Stimulated activated naive CD8-positive, alpha-beta T cell treated with anti-CD3 and anti-CD28 coated beads, Interleukin-15, amount 100 ng/mL, for 72 hours (primary cell): ENCODE measurements at regions not wholly inside any gene's neighbourhood (a gene's known extent, or its start where the extent isn't known, plus 50 kb on each side); places are given as distances from the start of the nearest gene placed in this dataset.
"Not testable (repeated sequence)": the region's sequence is repeated elsewhere in the genome, so short reads cannot be mapped to it uniquely, and the experiment has no call there.

Source experiments
- ATAC-seq: fragments of 150-1000 bp; cut with Tn5 transposase; 2 replicates; pipeline ENCODE4 v1.10.0; 2021; ENCODE audit warnings: mild to moderate bottlenecking, moderate library complexity
- DNase-seq, 2 donors: peaks; one replicate each; pipeline ENCODE4 v3.0.0; 2021 to 2022
- H3K27ac Mint-ChIP-seq, 2 donors: one replicate each; pipeline ENCODE4 v1.8.0; 2022; ENCODE audit warnings: mild to moderate bottlenecking in 2 of 2, mixed read lengths in 2 of 2, moderate library complexity in 2 of 2
- H3K27me3 Mint-ChIP-seq: one replicate; pipeline ENCODE4 v1.8.0; 2022; ENCODE audit warnings: mixed read lengths
- H3K4me1 Mint-ChIP-seq: one replicate; pipeline ENCODE4 v1.8.0; 2022; ENCODE audit warnings: mild to moderate bottlenecking, mixed read lengths
- H3K4me3 Mint-ChIP-seq, 2 donors: one replicate each; pipeline ENCODE4 v1.8.0; 2022; ENCODE audit warnings: mild to moderate bottlenecking in 2 of 2, mixed read lengths in 2 of 2, moderate library complexity in 1 of 2
- H3K9me3 Mint-ChIP-seq, 2 donors: one replicate each; pipeline ENCODE4 v1.8.0; 2022; ENCODE audit warnings: mixed read lengths in 2 of 2

DNA sequence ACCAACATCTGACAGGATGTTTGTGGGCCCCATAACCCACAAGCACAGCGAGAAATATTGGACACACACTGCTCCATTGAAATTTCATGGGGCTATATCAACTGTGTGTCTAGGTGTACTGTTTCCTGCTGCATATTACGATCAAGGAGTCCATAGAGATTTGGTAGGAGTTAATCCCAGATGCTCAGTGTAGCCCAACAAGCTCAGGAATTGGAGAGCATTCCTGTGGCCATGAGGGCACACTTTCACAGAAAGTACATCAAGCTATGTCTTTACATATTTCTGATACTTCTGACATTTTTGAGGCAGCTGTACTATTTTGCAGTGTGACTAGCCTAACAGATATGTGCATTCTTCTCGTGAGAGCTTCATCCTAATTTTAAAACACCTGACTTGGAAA, 473.1 kb downstream of the PTH2R start:
- no peaks in the 10 kb centered on the region for H3K4me1 Mint-ChIP-seq
- H3K9me3 Mint-ChIP-seq, result no peaks in the 10 kb centered on the region
- DNase-seq (no peak), ATAC-seq (no peak)
- no peaks in the 10 kb centered on the region for H3K27me3 Mint-ChIP-seq
- H3K4me3 Mint-ChIP-seq, result no peak overlapping the region
- H3K27ac Mint-ChIP-seq, result no peak overlapping the region

DNA sequence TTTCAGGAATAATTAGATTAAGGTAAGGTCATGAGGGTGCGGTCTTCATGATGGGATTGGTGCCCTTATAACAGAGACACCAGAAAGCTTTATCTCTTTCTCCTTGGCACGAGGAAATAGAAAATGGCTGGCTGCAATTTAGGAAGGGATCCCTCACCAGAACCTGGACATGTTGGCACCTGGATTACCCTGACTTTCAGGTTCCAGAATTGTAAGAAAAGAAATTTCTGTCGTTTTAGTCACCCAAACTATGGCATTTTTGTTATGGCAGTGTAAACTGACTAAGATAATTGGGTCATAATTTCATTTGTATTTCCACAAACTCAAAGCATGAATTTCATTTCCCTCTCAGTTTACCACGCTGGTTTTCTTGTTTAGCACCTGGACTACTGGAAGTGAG, 473.6 kb downstream of the PTH2R start:
- Mint-ChIP-seq H3K27me3 (no peaks in the 10 kb centered on the region), H3K9me3 (no peaks in the 10 kb centered on the region), H3K27ac (no peak overlapping the region), H3K4me3 (no peak overlapping the region), H3K4me1 (no peaks in the 10 kb centered on the region)
- ATAC-seq (no peak), DNase-seq (no peak)

DNA sequence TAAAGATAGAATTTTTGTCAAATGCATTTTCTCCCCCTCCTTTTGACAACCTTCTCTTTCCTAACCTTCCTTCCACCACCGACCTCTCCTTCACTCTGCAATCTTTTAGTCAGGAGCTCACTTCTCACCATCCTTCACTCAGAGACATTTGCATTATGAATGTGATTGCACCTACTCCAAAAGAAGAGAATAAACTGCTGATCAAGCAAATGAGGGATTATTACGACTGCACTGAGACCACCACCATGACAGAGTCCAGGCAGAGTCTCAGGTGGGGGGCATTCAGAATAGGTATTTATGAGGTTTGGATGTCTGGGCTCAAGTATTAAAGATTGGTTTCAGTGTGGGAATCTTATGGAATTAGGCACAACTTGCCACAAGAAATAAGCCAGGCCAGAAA, 483.9 kb downstream of the PTH2R start:
- no peaks in the 10 kb centered on the region for H3K9me3 Mint-ChIP-seq

DNA sequence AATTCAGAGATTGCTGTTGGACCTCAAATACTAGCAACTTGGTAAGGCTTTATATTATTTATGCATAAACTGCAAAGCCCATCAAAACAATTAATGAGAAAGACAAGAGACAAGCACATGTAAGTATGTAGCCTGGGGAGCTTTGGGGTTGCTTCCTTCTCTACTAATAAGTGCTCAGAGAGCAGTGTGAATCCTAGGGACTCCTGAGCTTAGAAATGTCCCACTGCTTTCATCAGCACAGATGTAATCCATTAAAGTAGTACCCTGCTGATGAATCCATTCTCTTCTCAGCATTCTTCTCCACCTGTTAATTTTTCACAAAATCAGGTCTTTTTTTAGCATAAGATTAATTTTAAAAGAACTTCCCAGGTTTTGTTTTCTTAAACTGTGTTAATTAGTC, 485.6 kb downstream of the PTH2R start:
- ATAC-seq, result no peak
- no peaks in the 10 kb centered on the region for H3K27me3 Mint-ChIP-seq
- H3K4me1 Mint-ChIP-seq, result no peaks in the 10 kb centered on the region
- peaks cover 4 to 7% of the 10 kb centered on the region in 2 donors for H3K9me3 Mint-ChIP-seq
- no peak overlapping the region for H3K4me3 Mint-ChIP-seq
- no peak for DNase-seq
- no peak overlapping the region for H3K27ac Mint-ChIP-seq

More for the DNA sequence above, 483.9 kb downstream of the PTH2R start:
- H3K27ac Mint-ChIP-seq, result no peak overlapping the region
- no peaks in the 10 kb centered on the region for H3K4me1 Mint-ChIP-seq
- H3K4me3 Mint-ChIP-seq, result no peak overlapping the region
- DNase-seq (no peak), ATAC-seq (no peak)
- no peaks in the 10 kb centered on the region for H3K27me3 Mint-ChIP-seq

DNA sequence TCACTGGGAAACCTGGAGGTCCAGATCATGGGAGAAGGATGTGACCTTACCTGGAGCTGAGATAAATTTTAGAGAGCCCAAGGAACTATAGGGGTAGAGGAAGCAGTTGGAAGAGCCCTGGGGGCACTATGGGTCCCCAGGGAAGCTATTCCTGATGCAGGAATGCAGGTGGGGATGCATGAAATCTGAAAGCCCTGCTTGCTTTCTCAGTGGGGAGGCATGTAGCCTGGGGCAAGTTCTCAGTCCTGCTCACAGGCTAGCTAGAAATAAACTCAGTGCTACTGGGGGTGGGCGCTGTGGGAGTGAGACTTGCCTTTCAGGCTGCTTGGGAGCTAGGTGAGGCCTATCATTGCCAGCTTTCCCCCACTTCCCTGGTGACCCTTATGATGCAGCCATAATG, 499.7 kb downstream of the PTH2R start:
- Mint-ChIP-seq H3K27me3 (no peaks in the 10 kb centered on the region), H3K4me3 (no peak overlapping the region), H3K4me1 (no peaks in the 10 kb centered on the region), H3K9me3 (peaks cover 0 to 10% of the 10 kb centered on the region in 2 donors), H3K27ac (no peak overlapping the region)
- ATAC-seq (no peak), DNase-seq (no peak)

DNA sequence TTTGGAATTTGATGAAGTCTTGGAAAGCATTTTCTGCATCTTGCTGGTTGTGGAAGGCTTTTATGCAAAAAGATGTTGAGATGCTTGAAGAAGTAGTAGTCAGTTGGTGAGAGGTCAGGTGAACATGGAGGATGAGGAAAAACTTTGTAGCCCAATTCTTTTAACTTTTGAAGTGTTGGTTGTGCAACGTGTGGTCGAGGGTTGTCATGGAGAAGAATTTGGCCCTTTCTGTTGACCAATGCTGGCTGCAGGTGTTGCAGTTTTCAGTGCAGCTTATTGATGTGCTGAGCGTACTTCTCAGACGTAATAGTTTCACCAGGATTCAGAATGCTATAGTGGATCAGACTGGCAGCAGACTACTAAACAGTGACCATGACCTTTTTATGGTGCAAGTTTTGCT, 508.4 kb upstream of the MAP2 start:
- H3K27me3 Mint-ChIP-seq, result no peaks in the 10 kb centered on the region
- ATAC-seq, result no peak
- H3K9me3 Mint-ChIP-seq, result peaks cover 5% of the 10 kb centered on the region in 2 donors
- H3K4me1 Mint-ChIP-seq, result no peaks in the 10 kb centered on the region
- H3K4me3 Mint-ChIP-seq, result no peak overlapping the region
- H3K27ac Mint-ChIP-seq, result no peak overlapping the region
- no peak for DNase-seq

DNA sequence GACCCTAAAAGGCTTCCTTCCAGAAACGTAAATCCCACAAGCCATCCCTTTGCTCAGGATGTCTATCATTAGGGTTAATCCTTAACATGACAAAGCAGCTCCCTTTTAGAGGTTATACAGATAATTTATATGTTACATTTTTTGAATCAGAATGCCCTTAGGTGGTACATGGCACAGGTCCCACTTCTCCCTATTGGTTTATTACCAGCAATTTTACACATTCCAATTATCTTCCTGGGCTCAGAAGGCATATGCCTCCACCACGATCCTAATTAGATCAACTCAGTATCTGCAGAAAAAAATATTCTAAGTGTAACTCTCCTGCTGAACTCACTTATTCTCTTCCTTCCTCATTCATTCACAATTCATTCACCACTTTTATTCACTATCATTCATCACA, 507.0 kb upstream of the MAP2 start:
- DNase-seq (no peak), ATAC-seq (no peak)
- no peak overlapping the region for H3K4me3 Mint-ChIP-seq
- peaks cover 13 to 15% of the 10 kb centered on the region in 2 donors for H3K9me3 Mint-ChIP-seq
- H3K4me1 Mint-ChIP-seq, result no peaks in the 10 kb centered on the region
- no peak overlapping the region for H3K27ac Mint-ChIP-seq
- no peaks in the 10 kb centered on the region for H3K27me3 Mint-ChIP-seq

DNA sequence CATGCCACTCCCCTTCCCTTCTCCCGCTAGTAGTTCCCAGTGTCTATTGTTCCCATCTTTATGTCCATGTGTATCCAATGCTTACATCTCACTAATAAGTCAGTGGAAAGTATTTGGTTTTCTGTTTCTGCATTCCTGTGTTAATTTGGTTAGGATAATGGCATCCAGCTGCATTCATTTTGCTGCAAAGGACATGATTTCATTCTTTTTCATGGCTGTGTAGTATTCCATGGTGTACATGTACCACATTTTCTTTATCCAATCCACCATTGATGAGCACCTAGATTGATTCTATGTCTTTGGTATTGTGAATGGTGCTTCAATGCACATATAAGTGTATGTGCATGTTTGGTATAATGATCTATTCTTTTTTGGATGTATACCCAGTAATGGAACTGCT, 502.5 kb upstream of the MAP2 start:
- H3K4me3 Mint-ChIP-seq, DNase-seq, ATAC-seq, H3K4me1 Mint-ChIP-seq, H3K27ac Mint-ChIP-seq, H3K27me3 Mint-ChIP-seq: not testable (repeated sequence)
- peaks cover 15 to 46% of the 10 kb centered on the region in 2 donors for H3K9me3 Mint-ChIP-seq

DNA sequence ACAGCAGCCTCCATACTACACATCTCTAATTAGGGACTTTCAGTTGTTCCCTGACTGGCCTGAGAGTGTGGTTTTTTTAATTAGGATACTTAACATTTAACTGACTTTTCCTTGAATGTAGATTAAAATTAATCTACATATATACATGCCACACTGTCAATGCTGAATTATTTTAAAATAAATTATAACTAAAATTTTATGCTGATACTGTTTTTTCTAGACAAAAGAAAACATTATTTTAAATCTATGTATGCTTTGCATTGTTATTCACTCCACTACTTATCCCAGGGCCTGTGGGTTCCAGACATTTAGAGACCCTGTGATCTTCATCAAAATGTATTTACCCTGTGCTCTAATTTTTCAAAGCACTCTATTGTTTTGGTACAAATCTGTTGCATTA, 496.0 kb upstream of the MAP2 start:
- no peak overlapping the region for H3K27ac Mint-ChIP-seq
- no peaks in the 10 kb centered on the region for H3K27me3 Mint-ChIP-seq
- no peaks in the 10 kb centered on the region for H3K4me1 Mint-ChIP-seq
- H3K4me3 Mint-ChIP-seq, result no peak overlapping the region
- DNase-seq (no peak), ATAC-seq (no peak)
- peaks cover 17 to 26% of the 10 kb centered on the region in 2 donors for H3K9me3 Mint-ChIP-seq

DNA sequence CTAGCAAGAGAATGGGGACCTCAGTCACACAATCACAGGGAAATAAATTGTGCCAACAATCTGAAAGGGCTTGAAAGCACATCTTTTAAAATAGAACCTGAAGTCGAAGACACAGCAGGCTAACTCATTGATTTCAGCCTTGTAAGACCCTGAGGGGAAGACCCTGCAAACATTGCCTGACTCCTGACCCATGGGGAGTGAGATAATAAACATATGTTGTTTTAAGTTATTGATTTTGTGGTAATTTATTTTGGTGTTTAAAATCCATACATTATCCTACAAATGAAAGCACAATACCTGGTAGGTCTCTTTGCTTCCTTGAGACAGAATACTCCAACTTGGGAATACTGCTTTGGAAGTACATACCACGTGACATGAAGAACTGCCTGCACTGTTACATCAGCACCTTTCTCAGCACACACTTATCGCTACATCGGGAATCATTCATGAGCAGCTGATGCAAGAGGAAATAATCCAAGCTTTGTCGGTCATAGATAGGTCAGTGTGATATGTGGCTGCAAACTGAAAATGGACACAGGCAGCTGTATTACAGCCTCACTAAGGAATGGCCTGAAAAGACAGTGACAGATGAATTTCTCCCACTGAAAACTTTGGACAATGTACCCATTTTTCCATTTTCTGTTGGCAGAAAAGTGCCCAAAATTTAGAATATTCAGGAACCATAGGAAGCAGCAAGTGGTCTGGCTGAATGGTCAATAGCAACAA, 494.5 kb upstream of the MAP2 start:
- no peak for DNase-seq
- Mint-ChIP-seq H3K4me3 (no peak overlapping the region), H3K27ac (no peak overlapping the region), H3K4me1 (no peaks in the 10 kb centered on the region), H3K9me3 (peaks cover 11 to 15% of the 10 kb centered on the region in 2 donors), H3K27me3 (no peaks in the 10 kb centered on the region)
- no peak for ATAC-seq

DNA sequence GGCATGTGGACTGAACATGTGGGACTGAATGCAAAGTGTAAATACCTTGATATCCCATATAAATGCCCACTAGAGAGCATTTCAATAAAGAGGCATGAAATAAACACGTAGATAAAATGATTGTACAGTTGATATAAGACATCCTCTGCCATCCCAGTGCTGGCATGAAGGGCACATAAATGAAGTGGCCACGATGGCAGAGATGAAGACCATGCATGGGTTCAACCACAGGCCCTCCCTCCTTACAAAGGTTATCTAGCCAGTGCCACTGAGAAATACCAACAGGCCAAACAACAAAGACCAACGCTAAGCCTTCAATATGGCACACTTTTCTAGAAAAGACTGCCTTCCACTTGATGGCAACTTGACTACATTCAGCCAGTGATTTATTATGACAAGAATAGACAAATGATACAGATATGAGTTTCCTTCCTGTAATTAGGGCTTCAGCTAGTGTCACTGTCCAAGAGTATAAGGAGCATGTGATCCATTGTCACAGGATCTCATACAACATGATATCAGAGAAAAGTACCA, 493.9 kb upstream of the MAP2 start:
- Mint-ChIP-seq H3K27me3 (no peaks in the 10 kb centered on the region), H3K4me3 (no peak overlapping the region), H3K4me1 (no peaks in the 10 kb centered on the region), H3K27ac (no peak overlapping the region), H3K9me3 (peaks cover 8 to 11% of the 10 kb centered on the region in 2 donors)
- no peak for DNase-seq
- ATAC-seq, result no peak

DNA sequence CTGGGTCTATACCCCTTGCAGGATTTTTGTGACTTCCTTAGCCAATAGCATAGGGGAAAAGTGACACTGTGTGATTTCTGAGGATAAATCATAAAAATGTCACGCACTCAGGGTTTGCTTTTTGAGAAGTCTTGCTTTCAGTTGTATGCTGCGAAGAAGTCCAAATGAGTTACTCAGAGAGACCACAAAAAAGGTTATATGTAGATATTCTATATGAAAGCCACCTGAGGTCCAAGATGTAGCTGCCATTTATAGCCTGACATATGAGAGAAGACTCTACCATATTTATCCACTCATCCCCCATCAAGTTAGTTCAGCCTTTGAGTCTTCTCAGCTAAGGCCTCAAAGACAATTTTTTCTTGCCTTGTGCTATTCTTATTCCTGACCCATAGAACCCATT, 488.3 kb upstream of the MAP2 start:
- Mint-ChIP-seq H3K27me3 (no peaks in the 10 kb centered on the region), H3K9me3 (peaks cover 0 to 4% of the 10 kb centered on the region in 2 donors), H3K27ac (no peak overlapping the region), H3K4me3 (no peak overlapping the region), H3K4me1 (no peaks in the 10 kb centered on the region)
- ATAC-seq (no peak), DNase-seq (no peak)

DNA sequence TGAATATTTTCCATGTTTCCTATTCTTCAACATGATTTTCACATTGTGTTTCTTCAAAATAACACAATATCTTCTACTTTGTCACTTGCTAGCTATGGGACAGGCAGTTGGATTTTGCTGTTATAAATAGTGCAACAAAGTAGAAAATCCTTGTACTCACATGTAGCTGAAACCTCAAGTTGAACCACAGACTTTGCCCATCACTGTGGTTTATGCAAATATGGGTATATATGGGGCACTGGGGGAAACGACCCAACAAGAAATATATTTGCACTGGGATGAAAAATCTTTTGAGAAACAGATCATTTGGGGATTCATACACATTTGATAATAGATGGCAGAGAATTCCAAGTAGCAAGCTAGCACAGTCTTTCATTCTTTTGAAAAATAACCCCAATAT, 486.3 kb upstream of the MAP2 start:
- DNase-seq (no peak), ATAC-seq (no peak)
- H3K4me3 Mint-ChIP-seq, result no peak overlapping the region
- H3K9me3 Mint-ChIP-seq, result peaks cover 0 to 4% of the 10 kb centered on the region in 2 donors
- no peaks in the 10 kb centered on the region for H3K27me3 Mint-ChIP-seq
- no peak overlapping the region for H3K27ac Mint-ChIP-seq
- no peaks in the 10 kb centered on the region for H3K4me1 Mint-ChIP-seq

DNA sequence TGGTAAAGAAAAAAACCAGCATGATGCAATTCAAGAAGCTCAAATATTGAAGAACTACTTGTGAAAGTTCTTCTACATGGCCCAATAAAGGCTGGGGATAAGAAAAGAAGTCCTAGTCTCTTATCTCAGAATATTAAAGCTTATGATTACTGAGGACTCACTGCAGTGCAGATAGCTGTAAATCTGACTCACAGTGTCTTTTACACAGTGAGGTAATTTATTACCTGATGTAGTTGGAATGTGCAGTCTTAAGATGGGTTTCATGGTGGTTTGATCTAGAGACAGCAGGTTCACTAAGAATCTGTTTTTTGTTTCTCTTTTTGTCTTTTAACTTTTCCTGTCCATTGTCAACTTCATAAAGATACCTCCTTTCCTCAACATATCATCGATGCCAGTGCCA, 484.0 kb upstream of the MAP2 start:
- Mint-ChIP-seq H3K9me3 (peaks cover 0 to 4% of the 10 kb centered on the region in 2 donors), H3K4me3 (no peak overlapping the region), H3K27ac (no peak overlapping the region), H3K4me1 (no peaks in the 10 kb centered on the region), H3K27me3 (no peaks in the 10 kb centered on the region)
- ATAC-seq, result no peak
- no peak for DNase-seq

DNA sequence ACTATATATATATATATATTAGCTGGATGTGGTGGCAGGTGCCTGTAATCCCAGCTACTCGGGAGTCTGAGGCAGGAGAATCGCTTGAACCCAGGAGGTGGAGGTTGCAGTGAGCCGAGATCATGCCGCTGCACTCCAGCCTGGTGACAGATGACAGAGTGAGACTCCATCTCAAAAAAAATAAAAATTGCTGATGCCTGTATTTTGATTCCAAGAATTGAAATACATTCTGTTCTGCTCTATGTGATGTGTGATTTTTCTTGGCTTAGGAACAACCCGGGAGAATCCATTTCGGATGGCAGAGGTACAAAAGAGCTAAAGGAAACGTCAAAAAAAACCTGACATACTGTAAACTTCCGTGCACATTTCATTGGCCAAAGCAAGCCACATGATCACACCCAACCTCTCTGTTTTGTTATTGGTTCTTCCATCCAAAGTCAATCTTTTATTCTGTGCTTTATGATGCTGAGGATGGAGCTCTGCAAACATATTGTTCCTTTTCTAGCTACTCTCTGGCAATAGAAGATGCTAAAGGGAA, 478.1 kb upstream of the MAP2 start:
- DNase-seq, result no peak
- no peak overlapping the region for H3K27ac Mint-ChIP-seq
- no peaks in the 10 kb centered on the region for H3K27me3 Mint-ChIP-seq
- peaks cover 0 to 12% of the 10 kb centered on the region in 2 donors for H3K9me3 Mint-ChIP-seq
- no peak for ATAC-seq
- H3K4me1 Mint-ChIP-seq, result no peaks in the 10 kb centered on the region
- H3K4me3 Mint-ChIP-seq, result no peak overlapping the region

DNA sequence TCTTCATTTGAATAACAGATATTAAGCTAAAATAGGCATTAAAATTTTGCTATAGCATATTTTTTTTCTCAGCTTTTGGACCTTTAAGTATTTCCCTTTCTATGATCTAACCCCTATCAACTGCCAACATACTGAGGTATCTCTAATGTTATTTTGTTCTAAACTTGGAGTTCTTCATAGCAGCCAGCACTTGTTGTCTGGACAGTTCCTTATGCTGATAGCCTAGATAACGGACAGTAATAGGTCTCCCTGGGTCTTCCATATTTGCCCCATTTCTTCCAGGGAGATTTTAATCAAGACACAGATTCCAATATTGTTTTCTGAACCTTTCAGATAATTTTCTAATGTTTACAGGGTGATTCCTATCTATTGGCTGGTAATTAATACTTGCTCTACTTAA, 475.8 kb upstream of the MAP2 start:
- ATAC-seq (no peak), DNase-seq (no peak)
- no peaks in the 10 kb centered on the region for H3K4me1 Mint-ChIP-seq
- H3K4me3 Mint-ChIP-seq, result no peak overlapping the region
- H3K27me3 Mint-ChIP-seq, result no peaks in the 10 kb centered on the region
- no peak overlapping the region for H3K27ac Mint-ChIP-seq
- peaks cover 0 to 12% of the 10 kb centered on the region in 2 donors for H3K9me3 Mint-ChIP-seq

DNA sequence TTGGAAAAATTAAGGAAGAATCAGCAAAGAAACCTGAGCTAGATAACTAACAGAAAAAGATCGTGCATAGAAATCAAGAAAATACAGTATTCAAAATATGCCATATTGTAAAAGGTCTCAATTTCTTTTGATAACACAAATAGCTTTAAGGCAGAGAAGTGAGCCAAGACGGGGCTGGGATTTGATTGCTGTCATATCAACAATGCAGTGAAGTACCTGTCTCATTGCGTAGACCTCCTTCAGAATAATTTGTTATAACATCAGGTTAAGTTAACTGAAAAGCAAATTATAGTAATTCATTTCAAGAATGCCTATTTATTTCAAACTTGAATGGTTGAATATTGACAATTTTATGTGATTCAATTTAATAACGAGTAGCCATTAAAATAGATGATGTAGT, 453.8 kb upstream of the MAP2 start:
- no peak for DNase-seq
- no peak for ATAC-seq
- Mint-ChIP-seq H3K27me3 (no peaks in the 10 kb centered on the region), H3K4me1 (no peaks in the 10 kb centered on the region), H3K27ac (no peak overlapping the region), H3K9me3 (peaks cover 5 to 8% of the 10 kb centered on the region in 2 donors), H3K4me3 (no peak overlapping the region)
